GM18499 (cell line): ENCODE measurements at regions not wholly inside any gene's neighbourhood (a gene's known extent, or its start where the extent isn't known, plus 50 kb on each side); places are given as distances from the start of the nearest gene placed in this dataset.

ENCODE experiments used
- ATAC-seq: cut with Tn5 transposase; IDR thresholded peaks from one replicate; pipeline ENCODE4 v1.9.1; 2021; ENCODE audit warnings: moderate number of reproducible peaks; ENCODE audit not compliant: insufficient read depth, unreplicated experiment

DNA sequence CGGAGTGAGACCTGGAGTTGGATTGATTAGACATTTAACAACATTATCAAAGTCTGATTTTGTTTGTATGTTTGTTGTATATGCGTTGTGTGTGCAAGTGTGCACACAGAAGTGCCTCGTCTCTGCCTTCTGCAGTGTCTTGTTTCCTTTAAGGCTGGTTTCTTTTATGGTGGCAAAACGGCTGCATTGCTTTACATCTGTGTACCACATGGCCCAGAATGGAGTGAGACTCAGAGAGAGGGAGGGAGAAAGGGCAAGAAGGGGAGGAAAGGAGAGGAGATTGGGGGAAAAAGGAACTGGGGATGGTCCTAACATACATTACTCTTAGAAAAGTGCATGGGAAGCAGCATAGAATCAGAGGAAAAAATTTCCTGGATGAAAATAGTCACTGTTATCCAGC is 99.7 kb upstream of the WLS start:
- ATAC-seq, result no peak

DNA sequence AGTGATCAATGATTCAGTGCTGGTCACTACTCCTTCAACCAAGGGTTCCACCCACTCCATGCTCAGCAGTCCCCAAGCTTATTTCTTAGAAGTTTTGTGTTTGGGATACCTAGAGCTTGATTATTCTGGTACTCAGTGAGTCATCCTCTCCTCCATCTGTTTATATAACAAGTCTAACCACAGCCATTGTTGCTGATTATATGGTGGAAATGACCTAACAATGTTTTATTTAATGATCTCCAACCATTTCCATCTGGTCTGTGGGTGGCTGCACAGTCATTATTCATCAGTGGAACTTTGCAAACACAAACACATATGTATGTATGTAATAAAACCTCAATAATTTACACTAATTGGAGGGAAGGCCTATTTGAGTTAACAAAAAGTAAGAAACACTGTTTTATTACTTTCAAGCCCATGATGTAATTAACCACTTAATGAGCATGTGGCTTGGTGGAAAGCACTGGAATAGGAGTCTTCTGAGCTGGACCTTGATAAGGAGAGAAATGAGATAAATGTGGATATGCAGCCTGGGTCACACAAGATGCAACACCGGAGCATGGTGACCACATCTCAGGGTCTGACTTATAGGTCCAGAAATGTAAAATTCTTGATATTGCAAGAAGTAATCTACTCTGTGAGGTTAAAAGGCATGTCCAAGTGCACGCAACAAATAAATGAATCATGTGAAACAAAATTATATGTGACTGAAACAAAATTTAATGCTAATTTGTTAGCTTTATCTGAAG is 99.0 kb upstream of the WLS start:
- ATAC-seq, result no peak

DNA sequence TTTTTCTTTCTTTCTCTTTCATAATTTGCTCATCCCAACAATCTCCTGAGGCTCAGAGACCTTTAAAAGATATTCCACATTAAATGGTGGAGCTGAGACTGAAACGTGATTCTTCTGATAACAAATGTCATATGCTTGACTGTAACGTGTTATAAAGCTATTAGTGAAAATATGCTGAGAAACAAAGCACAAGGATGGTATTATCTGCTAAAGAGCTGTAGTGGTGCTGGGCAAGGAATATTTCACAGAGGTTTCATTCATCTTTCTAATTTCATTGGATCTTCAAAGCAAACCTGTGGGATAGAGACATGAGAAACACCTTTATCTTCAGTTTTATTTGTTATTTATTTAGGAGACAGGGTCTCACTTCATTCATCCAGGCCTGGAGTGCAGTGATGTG is 98.1 kb upstream of the WLS start:
- no peak for ATAC-seq

DNA sequence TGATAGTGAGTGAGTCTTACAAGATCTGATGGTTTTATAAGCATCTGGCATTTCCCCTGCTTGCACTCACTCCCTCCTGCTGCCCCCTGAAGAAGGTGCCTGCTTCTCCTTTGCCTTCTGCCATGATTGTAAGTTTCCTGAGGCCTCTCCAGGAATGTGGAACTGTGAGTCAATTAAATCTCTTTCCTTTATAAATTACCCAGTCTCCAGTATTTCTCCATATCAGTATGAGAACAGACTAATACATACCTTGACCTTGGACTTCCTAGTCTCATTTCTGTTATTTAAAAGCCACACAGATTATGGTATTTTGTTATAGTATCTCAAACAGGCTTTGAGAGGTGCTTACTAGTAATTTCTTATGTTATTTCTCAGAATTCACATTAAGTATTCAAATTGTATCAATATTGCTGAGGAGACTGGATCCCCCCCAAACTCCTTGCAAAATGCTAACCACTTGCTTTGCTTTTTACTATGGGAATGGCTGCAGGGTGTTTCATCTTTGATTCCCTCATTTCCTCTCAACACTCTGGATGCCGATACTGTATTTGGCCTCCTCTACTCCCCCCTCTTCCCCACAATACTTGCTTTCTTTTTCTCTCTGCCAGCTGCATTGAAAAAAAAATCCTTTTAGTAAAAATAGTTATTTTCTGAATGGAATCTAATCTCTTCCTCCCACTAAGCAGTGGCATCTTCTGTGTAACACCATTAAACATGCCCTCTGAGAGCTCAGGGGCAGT is 96.9 kb upstream of the WLS start:
- no peak for ATAC-seq

DNA sequence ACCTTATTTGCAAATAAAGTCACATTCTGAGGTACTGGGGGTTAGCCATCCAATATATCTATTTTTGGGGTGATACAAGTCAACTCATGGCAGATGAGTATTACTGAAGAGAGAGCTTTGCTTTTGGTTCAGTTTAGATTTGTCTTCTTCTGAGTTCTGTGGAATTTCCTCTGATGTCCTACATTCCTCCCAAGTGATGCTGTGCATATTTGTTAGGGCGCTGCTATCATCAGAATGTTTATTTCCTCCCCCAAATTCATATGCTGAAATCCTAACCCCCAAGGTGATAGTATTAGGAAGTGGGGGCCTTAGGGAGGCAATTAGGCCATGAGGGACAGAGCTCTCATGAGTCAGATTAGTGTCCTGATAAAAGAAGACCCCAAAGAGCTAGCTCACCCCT is 96.2 kb upstream of the WLS start:
- ATAC-seq, result no peak

DNA sequence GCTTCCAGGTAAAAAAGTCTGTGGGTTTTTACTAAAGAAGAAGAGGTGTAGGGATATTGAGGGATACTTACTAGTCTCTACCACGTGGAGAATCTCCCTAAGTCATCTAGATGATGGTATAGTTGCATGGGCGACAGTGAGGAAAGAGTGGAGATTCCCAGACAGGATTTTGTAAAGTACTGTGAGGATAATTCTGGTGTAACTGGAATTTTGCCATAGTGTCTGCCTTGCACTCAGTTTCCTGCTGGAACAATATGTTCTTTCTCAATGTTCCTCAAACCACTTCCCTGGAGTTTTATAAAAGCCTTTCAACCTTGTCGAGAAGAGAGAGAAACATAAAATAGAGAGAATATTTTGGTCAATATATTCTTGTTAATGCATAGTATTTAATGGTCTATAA is 95.1 kb upstream of the WLS start:
- no peak for ATAC-seq

DNA sequence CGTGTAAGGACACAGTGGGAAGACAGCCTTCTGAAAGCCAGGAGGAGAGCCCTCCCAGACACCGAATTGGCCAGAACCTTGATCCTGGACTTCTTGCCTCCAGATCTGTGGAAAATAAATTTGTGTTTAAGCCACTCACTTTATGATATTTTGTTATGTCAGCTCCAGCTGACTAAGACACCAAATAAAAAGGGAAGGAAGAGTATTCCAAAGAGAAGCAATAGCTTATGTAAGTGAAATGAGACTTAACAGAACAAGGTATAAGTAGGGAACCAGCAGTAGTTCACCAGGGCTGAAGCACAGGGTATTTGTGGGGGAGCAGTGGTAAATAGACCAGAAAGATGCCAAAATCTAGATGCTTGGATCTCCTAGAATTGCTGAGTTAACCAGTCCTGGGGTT is 94.2 kb upstream of the WLS start:
- ATAC-seq, result no peak

DNA sequence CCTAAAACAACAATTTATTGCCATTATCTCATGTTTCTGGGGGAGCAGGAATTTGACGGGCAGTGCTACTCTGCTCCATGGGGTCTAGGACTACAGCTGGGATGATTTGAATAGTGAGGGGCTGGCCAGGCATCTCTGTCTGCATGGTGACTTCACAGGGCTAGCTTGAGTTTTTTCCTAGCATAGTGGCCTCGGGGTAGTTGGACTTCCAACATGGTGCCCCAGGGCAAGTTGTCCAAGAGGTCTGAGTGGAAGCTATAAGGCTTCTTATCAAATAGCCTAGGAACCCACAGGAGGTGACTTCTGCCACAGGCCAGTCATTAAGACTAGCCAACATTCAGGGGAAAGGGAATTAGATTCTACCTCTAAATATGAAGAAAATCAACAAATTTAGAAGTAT is 92.0 kb upstream of the WLS start:
- ATAC-seq, result no peak

DNA sequence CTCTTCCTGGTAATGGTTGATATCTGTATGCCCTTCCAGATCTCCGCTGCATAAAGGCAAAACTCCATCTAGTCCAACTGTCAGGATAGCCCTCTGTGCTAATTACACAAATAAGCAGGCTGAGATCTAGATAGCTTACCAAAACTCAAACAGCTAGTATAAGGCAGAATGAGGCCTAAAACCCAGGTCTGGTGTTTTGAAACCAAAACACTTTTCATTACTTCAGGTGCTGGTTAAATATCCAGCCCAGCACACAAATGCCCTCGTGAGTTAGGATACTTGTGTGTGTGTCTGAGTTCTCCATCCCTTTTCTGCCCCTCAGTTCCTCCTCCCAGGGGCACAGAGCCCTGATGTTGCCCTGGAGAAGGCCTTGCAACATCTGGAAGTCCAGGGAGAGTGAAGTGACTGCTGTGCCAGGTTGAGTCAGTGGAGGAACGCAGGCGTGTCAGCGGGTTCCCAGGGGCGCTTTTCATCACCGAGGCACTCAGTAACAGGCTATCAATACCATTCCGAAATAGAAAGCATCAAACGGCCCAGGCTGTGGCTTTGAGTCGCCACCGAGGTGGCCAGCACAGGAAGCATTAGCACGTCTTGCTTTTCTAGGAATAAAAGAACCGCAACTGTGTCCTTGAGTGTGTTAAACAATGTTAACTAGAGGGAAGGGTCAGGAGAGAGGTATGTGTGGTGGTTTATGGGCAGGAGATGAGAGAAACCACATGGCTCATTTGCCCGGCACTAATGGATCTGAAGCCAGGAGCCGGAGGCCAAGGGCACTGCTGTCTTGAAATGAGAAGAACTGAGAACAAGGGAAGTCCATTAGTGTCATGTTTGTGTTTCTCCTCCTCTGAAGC is 90.7 kb upstream of the WLS start:
- no peak for ATAC-seq

DNA sequence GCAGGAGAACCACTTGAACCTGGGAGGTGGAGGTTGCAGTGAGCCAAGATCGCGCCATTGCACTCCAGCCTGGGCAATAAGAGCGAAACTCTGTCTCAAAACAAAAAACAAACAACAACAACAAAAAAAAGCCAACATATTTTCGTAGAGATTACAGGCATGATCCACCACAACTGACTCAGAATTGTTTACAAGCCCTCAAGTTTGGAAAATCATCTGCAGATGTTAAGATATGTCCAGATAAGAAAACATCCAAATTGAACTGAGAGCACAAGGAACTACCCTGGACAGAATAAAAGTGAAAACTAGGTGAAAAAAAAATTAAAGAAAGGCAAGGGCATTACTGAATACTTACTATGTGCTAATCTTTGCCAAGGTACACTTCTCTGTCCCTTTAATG is 89.8 kb upstream of the WLS start:
- ATAC-seq, result no peak

DNA sequence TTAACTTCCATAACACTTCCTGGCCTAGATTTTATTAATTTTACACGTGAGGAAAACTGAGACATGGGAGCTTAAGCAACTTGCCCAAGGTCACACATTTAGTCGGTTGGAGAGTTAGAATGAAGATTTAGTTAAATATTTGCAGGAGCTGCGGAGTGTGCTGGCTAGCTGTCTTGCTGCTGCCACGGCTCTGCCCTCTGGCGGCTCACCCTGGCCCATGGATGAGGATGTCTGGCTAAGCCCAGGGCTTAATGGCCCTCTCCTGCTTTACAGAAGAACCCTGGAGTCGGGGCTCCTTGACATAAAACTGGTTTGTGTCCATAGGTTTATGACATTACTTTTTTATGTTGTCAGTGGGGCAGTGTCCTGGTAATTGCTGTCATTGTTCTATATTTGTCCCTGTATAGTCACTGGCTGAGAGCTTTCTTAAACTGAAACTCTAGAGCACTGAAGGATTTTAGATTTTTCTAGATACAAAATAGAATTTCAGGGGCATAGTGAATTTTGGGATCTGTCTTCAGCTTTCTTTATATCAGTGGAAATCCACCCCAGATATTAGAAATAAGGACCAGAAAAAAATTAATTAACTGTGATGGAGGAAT is 88.9 kb upstream of the WLS start:
- ATAC-seq, result no peak

DNA sequence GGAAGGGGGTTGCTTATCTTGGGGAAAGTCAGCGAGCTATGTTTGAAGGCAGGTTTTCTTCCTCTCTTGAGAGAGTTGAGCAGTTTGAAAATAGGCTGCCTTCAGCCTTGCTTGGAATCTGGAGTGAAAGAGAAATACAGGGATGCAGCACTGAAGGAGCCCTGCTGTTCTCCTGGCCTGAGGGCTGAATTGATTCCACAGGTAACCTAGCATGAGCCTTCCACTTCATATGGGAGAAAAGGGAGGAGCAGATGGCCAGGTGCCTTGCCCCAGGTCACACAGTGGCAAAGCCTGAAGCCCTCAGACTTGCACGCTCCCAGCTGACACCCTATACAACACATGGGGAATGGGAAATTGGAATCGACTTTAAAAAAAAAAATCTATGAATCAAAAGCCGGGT is 88.0 kb upstream of the WLS start:
- no peak for ATAC-seq

DNA sequence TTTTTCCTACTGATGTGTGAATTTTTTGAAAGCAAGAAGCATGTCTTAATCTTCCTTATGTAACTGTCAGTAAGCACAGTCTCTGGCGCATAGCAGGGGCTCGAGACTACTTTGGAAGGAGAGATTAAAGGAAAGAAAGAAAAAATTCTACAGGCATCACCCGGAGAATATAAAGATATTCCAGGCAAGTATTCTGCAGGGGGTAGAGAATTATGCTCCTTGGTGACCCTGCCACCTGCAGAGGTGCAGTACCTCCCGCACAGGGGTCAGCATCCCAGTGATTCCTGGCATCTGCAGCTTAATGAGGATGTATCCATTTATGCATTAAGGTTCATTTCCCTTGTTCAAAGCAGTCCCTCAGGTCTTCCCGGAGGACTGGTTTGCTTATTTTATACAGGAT is 87.6 kb upstream of the WLS start:
- no peak for ATAC-seq

DNA sequence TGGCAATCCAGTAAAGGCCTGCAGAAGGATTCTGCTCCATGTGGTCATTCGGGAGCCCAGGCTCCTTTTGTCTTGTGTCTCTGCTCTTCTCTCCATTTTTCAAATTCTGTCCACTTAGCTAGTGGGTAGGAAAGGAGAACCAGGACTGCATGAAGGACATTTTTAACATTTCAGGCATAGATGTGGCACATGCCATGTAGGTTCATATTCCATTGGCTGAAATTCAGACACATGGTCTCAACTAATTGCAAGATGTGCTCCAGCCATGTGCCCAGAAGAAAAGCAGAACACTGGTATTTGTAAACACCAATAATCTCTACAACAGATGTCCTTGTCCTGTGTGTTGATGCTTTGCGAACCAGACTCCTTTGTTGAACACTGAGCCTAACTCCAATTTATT is 85.2 kb upstream of the WLS start:
- no peak for ATAC-seq

DNA sequence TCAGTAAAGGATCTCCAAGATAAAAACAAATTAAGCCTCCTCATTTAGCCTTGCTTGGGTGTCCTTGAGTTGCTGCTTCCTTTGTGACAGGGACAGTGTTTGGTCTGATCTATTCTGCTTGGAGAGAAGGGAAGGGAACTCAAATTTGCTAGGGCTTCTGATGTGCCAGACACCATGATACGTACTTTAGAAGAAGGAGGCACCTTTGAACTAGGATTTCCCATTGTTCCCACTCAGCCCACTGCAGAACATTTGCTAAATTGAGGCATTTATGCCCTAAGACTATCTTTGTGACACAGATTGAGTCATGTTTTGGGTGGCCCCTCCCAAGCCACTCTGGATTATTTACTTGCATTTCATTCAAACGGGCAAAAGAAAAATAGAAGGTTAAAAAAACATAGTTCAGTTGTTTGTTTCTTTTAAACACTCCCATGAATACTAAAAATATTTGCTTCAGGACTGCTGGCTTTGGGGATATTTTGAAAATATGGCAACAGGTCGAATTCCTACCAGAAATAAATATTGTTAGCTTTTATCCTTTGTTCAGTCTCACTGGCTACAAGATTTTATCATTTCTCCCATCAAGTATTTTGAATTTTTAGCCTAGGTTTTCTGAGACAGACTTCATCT is 81.9 kb upstream of the WLS start:
- no peak for ATAC-seq

DNA sequence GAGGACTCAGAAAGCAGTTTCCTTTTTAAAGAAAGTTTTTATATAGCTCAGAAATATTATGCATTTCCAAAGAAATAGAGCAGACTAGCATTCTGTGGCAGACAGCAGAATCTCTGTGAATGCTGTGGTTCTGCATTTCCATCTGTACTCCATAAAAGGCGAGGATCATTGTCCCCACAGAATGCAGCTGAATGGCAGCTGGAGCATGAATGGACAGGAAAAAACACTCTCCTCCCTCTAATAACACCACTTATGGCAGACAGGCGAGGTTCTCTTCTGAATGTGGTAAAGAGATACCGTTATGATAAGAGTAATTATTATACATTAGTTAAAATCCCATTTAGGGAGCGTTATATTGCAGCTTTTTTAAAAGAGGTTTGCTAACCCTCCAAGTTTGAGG is 81.4 kb upstream of the WLS start:
- no peak for ATAC-seq

DNA sequence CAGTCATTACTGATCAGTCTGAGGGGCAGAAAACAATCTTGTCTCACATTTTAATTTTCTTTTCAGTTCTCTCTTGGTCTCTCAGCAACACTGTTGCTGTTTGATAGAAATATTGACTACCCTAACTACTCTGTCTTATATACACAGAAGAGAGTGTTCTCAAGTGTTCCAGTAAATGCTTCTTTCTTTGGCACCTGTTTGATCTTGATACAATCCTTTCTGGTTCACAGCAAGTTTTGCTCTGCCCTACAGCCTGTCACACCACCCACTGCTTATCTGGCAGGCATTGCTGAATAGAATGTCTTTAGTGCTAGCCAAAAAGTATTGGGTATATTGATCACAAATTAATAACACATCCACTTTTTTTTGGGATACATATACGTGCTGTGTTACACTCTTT is 75.7 kb upstream of the WLS start:
- ATAC-seq, result no peak

DNA sequence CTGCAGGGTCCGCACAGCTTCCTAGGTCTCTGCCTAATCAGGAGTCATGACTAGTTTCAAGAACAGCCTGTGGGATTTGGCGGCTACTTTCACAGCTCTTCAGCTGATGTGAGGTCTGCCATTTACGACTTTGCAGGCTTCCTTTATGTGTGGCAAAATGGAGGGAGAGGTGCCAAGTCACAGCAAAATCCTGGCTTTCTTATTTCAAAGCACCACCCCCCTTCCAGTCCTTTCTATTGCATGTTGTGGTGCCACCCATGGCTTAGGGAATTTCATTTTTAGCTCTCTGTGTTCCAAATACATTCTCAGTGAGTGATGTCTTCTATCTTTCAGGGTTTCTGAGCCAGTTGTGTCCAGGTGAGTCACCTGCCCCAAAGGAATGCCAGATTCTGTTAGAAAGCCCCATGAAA is 75.1 kb upstream of the WLS start:
- no peak for ATAC-seq

DNA sequence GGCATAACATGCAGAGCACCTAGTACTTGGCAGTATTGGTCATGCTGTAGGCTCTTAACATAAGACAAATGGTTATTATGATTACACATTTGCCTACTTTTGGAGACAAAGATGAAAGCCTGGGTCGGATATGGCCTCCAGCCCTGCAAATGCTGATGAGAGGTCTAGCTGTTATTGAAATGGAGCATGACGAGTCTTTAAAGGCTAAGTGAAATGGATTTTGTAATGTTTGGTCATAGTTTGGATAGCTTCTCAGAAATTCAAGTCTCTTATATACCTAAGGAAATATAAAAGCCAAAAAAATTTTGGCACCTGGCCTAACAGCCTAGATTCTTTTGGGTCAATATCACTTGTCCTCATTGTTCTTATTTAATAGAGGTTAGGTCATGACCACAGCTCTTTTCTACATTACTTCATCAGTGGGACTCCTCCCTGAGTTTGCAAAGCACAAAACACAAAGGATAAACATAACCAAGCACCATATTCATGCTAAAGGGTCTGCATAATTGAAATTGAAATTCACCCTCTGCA is 69.2 kb upstream of the WLS start:
- ATAC-seq, result no peak

DNA sequence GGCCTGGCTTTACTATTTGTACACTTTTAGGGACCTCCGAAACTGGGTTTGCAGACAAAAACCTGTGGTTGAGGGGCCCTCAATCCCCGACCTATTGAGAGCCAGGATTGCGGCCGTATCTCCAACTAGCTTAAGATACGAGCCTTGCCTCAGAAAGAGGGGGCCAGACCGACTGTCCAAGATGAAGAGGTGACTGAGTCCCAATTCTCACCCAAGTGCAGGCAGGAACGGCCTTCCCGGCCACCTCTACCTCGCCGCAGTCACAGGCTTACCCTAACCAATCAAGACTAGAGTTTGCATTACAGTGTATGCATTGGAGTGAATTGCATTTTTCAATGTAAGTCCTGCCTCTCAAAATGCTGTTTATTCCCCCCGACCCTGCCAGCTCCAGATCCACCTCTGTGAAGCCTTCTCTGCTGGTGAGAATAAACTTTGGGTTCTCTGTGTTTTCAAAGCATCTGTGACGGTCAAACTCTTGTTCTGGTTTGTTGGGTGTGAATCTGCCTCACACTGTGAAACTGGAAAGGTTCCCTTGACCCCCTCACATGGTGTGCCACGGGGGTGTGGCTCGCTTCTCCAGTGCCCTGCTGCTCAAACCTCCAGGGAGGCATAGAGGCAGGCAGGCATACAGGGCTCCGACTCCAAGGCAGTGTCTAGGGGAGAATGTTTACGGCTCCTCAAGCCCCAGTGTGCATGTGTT is 62.2 kb upstream of the WLS start:
- ATAC-seq, result no peak
